Pancreas (tissue), 10 donors: ENCODE measurements at regions not wholly inside any gene's neighbourhood (a gene's known extent, or its start where the extent isn't known, plus 50 kb on each side); places are given as distances from the start of the nearest gene placed in this dataset.

Experiments used
- ATAC-seq, 4 donors: fragments of 200-7000 bp; cut with Tn5 transposase; one replicate each; pipeline versions ENCODE4 v1.8.0 to v1.9.1; 2020; ENCODE audit warnings: mild to moderate bottlenecking in 4 of 4, moderate library complexity in 4 of 4
- DNase-seq, 6 donors: peaks; one replicate each; pipeline ENCODE4 v3.0.0-alpha.2; 2020
- FAIRE-seq: peaks from 2 replicates; lab custom pipeline; 2012; peaks lifted over from hg19 to GRCh38; lab: Jason Lieb, UNC
- H3K27ac ChIP-seq, 4 donors: fragments of 200-600 bp; sonication (generic); 1 replicate in 3 of 4; 2 replicates in 1 of 4; pipeline versions ENCODE4 v1.5.0 to v1.8.0; 2020
- H3K27me3 ChIP-seq, 4 donors: fragments of 200-600 bp; one replicate each; pipeline ENCODE4 v1.8.0; 2021
- H3K36me3 ChIP-seq, 3 donors: fragments of 200-600 bp; sonication (generic) in 1 of 3; one replicate each; pipeline versions ENCODE4 v1.5.0 to v1.8.0; 2020 to 2021
- H3K4me1 ChIP-seq, 3 donors: fragments of 200-600 bp; one replicate each; pipeline ENCODE4 v1.8.0; 2021
- H3K4me3 ChIP-seq, 4 donors: fragments of 200-600 bp; sonication (generic) in 2 of 4; one replicate each; pipeline versions ENCODE4 v1.5.0 to v1.8.0; 2020 to 2021
- H3K9me3 ChIP-seq, 4 donors: fragments of 200-600 bp; one replicate each; pipeline ENCODE4 v1.8.0; 2021
- CTCF ChIP-seq, 4 donors: fragments of 200-600 bp; sonication (generic) in 3 of 4; IDR thresholded peaks; one replicate each; pipeline versions ENCODE4 v1.5.0 to v1.8.0; 2021; ENCODE audit warnings: antibody characterized with exemption in 4 of 4
- WGBS, 2 donors: extraction: QIAGEN DNeasy Blood & Tissue Kit; methylation state at CpG; one replicate each; pipeline ENCODE4 v1.1.7; 2013; 5-methylcytosine and 5-hydroxymethylcytosine counted together
- intact Hi-C, 3 donors: fragments of 100-400 bp; cut with DNase I; formaldehyde crosslinking; loops; one replicate each; pipeline versions ENCODE4 v1.11.1 to v1.14.2; 2022
- donor health status: healthy with polysubstance abuse.
- donor health status: DM: no; HTN: no; CAD: no; lungs with moderate emphysema.
- donor health status: DM: no; HTN: no; CAD: no.
- donor health status: control.
- donor health status: control.
- donor health status: Bipolar disorder and iron deficiency.
- donor health status: DM: yes; HTN: yes; CAD: no.
- donor health status: DM: no; HTN: no; CAD: no.
- donor health status: DM: no; HTN: no; CAD: no.
- donor health status: DM: yes; HTN: yes; CAD: no.

GRCh38 chr1:173297798-173298391, 90.8 kb upstream of the TNFSF4 start:
- Histone ChIP-seq H3K27me3 (no peaks in the 10 kb centered on the region), H3K36me3 (no peaks in the 10 kb centered on the region), H3K4me1 (no peaks in the 10 kb centered on the region), H3K9me3 (no peaks in the 10 kb centered on the region), H3K27ac (no peak overlapping the region), H3K4me3 (no peak overlapping the region)
- TF ChIP-seq CTCF (IDR thresholded peaks at IDR 0.05) = no peak
- WGBS, 2 donors = 75 to 80% methylated on average over 4 of the region's 4 CpGs
- intact Hi-C loops = no loop called here
- FAIRE-seq (no peak), DNase-seq (no peak), ATAC-seq (no peak)

GRCh38 chr1:173300061-173301044, 93.2 kb upstream of the TNFSF4 start:
- DNase-seq (no peak), FAIRE-seq (no peak), ATAC-seq (no peak)
- no peak overlapping the region for H3K27ac ChIP-seq
- no peaks in the 10 kb centered on the region for H3K4me1 ChIP-seq
- no peaks in the 10 kb centered on the region for H3K27me3 ChIP-seq
- intact Hi-C loops = no loop called here
- H3K9me3 ChIP-seq = no peaks in the 10 kb centered on the region
- WGBS, 2 donors = 71 to 73% methylated on average over 5 of the region's 5 CpGs
- no peaks in the 10 kb centered on the region for H3K36me3 ChIP-seq
- no peak for TF ChIP-seq CTCF (IDR thresholded peaks at IDR 0.05)
- H3K4me3 ChIP-seq = no peak overlapping the region

GRCh38 chr1:173301507-173301906, 94.4 kb upstream of the TNFSF4 start:
- Histone ChIP-seq H3K9me3 (no peaks in the 10 kb centered on the region), H3K4me1 (no peaks in the 10 kb centered on the region), H3K27me3 (no peaks in the 10 kb centered on the region), H3K36me3 (no peaks in the 10 kb centered on the region), H3K27ac (no peak overlapping the region), H3K4me3 (no peak overlapping the region)
- intact Hi-C loops = no loop called here
- no peak for FAIRE-seq
- no peak for DNase-seq
- 92 to 98% methylated on average over 1 of the region's 1 CpG for WGBS, 2 donors
- ATAC-seq = no peak
- no peak for TF ChIP-seq CTCF (IDR thresholded peaks at IDR 0.05)

- no peak for TF ChIP-seq CTCF (IDR thresholded peaks at IDR 0.05)
- no peak overlapping the region for H3K27ac ChIP-seq
- H3K27me3 ChIP-seq = no peaks in the 10 kb centered on the region
- no peak overlapping the region for H3K4me3 ChIP-seq
- H3K9me3 ChIP-seq = no peaks in the 10 kb centered on the region
- WGBS, 2 donors = 59 to 63% methylated on average over 1 of the region's 1 CpG
- H3K36me3 ChIP-seq = no peaks in the 10 kb centered on the region
- no peaks in the 10 kb centered on the region for H3K4me1 ChIP-seq
- intact Hi-C loops = no loop called here
- ATAC-seq = no peak
- no peak for DNase-seq
- no peak for FAIRE-seq
These were observed 95.2 kb upstream of the TNFSF4 start for GRCh38 chr1:173302366-173302765.
